CD14-positive monocyte (primary cell): ENCODE measurements at regions not wholly inside any gene's neighbourhood (a gene's known extent, or its start where the extent isn't known, plus 50 kb on each side); places are given as distances from the start of the nearest gene placed in this dataset.
"Not testable (repeated sequence)": the region's sequence is repeated elsewhere in the genome, so short reads cannot be mapped to it uniquely, and the experiment has no call there.

Experiments used
- DNase-seq, 3 donors: peaks; one replicate each; pipeline ENCODE4 v3.0.0-alpha.2; 2011 to 2022
- H2AFZ ChIP-seq: 2 replicates; pipeline ENCODE4 v1.6.0; 2012; ENCODE audit warnings: mild to moderate bottlenecking, low read depth, low read length, inconsistent platforms; ENCODE audit not compliant: insufficient read depth, poor library complexity, severe bottlenecking
- H3K27ac ChIP-seq, 2 donors: 1 replicate in 1 of 2; 2 replicates in 1 of 2; pipeline ENCODE4 v1.5.1; 2012 to 2013; ENCODE audit warnings: low read length in 2 of 2, control low read depth in 1 of 2, inconsistent platforms in 1 of 2, low read depth in 1 of 2, mild to moderate bottlenecking in 1 of 2
- H3K27me3 ChIP-seq, 2 donors: one replicate each; pipeline versions ENCODE4 v1.6.0 to v1.6.1; 2011 to 2013; ENCODE audit warnings: low read length in 2 of 2; ENCODE audit not compliant: control insufficient read depth in 2 of 2, insufficient read depth in 2 of 2
- H3K36me3 ChIP-seq, 2 donors: replicated peaks in 1 of 2; 1 replicate in 1 of 2; 2 replicates in 1 of 2; pipeline versions ENCODE4 v1.5.1 to v1.6.1; 2012 to 2013; ENCODE audit warnings: low read length in 2 of 2, control low read depth in 1 of 2, inconsistent platforms in 1 of 2, mild to moderate bottlenecking in 1 of 2; ENCODE audit not compliant: insufficient read depth in 2 of 2, control insufficient read depth in 1 of 2
- H3K4me1 ChIP-seq, 2 donors: 1 replicate in 1 of 2; 2 replicates in 1 of 2; pipeline versions ENCODE4 v1.5.1 to v1.6.1; 2012 to 2013; ENCODE audit warnings: low read length in 2 of 2, control low read depth in 1 of 2, inconsistent platforms in 1 of 2, mild to moderate bottlenecking in 1 of 2, moderate library complexity in 1 of 2; ENCODE audit not compliant: insufficient read depth in 2 of 2, control insufficient read depth in 1 of 2
- H3K4me2 ChIP-seq: replicated peaks from 2 replicates; pipeline ENCODE3; 2012; ENCODE audit warnings: low read length, moderate library complexity, mild to moderate bottlenecking; ENCODE audit not compliant: poor library complexity, severe bottlenecking; ENCODE audit errors: extremely low read depth
- H3K4me3 ChIP-seq, 3 experiments: fragments of 200-600 bp in 1 of 3; sonication (generic) in 1 of 3; replicated peaks in 1 of 3; 1 replicate in 2 of 3; 2 replicates in 1 of 3; pipeline ENCODE4 v1.5.1; 2011 to 2013; ENCODE audit warnings: low read length in 3 of 3, mild to moderate bottlenecking in 3 of 3, control low read depth in 2 of 3, low read depth in 2 of 3, inconsistent platforms in 1 of 3, moderate library complexity in 1 of 3
- H3K79me2 ChIP-seq: 2 replicates; pipeline ENCODE4 v1.6.0; 2012; ENCODE audit warnings: mild to moderate bottlenecking, control low read depth, inconsistent platforms, low read length, moderate library complexity; ENCODE audit not compliant: insufficient read depth
- H3K9ac ChIP-seq: 2 replicates; pipeline ENCODE4 v1.6.0; 2017; ENCODE audit warnings: low read length, mild to moderate bottlenecking; ENCODE audit not compliant: insufficient read depth, poor library complexity, severe bottlenecking
- H3K9me3 ChIP-seq, 2 donors: replicated peaks in 1 of 2; 1 replicate in 1 of 2; 2 replicates in 1 of 2; pipeline versions ENCODE4 v1.5.1 to v1.6.1; 2012 to 2013; ENCODE audit warnings: low read length in 2 of 2, control low read depth in 1 of 2; ENCODE audit not compliant: control insufficient read depth in 1 of 2, insufficient read depth in 1 of 2
- H4K20me1 ChIP-seq: 2 replicates; pipeline ENCODE4 v1.6.0; 2012; ENCODE audit warnings: mild to moderate bottlenecking, low read length, control low read depth, moderate library complexity; ENCODE audit not compliant: insufficient read depth
- H3K27ac Mint-ChIP-seq, 7 donors: one replicate each; pipeline ENCODE4 v1.8.0; 2020; ENCODE audit warnings: mild to moderate bottlenecking in 7 of 7, mixed read lengths in 7 of 7, moderate library complexity in 6 of 7, inconsistent platforms in 2 of 7
- H3K27me3 Mint-ChIP-seq, 3 donors: one replicate each; pipeline ENCODE4 v1.8.0; 2021 to 2022; ENCODE audit warnings: low read depth in 3 of 3, mild to moderate bottlenecking in 3 of 3, mixed read lengths in 3 of 3, moderate library complexity in 3 of 3, inconsistent platforms in 1 of 3
- H3K36me3 Mint-ChIP-seq, 2 donors: one replicate each; pipeline ENCODE4 v1.8.0; 2020; ENCODE audit warnings: mixed read lengths in 2 of 2, inconsistent platforms in 1 of 2, mild to moderate bottlenecking in 1 of 2
- H3K4me1 Mint-ChIP-seq: one replicate; pipeline ENCODE4 v1.8.0; 2020; ENCODE audit warnings: mild to moderate bottlenecking, mixed read lengths
- H3K4me3 Mint-ChIP-seq, 2 donors: one replicate each; pipeline ENCODE4 v1.8.0; 2020; ENCODE audit warnings: mild to moderate bottlenecking in 2 of 2, mixed read lengths in 2 of 2, moderate library complexity in 1 of 2
- H3K9me3 Mint-ChIP-seq, 7 donors: one replicate each; pipeline ENCODE4 v1.8.0; 2020 to 2022; ENCODE audit warnings: mixed read lengths in 7 of 7, mild to moderate bottlenecking in 6 of 7, moderate library complexity in 6 of 7, inconsistent platforms in 2 of 7
- WGBS: methylation state at CpG from one replicate; pipeline ENCODE4 v1.1.5; 2013; ENCODE audit warnings: missing lambda C conversion rate; ENCODE audit not compliant: insufficient coverage; 5-methylcytosine and 5-hydroxymethylcytosine counted together
- intact Hi-C, 2 donors: fragments of 100-400 bp; cut with micrococcal nuclease; formaldehyde crosslinking; loops; one replicate each; pipeline versions ENCODE4 v1.15.0 to v1.15.1; 2023
- TF ChIP-seq, protein P1 (sequence below): fragments of 200-600 bp; IDR thresholded peaks from one replicate; pipeline ENCODE4 v1.8.0; 2022; ENCODE audit warnings: antibody characterized with exemption, mild to moderate bottlenecking

DNA sequence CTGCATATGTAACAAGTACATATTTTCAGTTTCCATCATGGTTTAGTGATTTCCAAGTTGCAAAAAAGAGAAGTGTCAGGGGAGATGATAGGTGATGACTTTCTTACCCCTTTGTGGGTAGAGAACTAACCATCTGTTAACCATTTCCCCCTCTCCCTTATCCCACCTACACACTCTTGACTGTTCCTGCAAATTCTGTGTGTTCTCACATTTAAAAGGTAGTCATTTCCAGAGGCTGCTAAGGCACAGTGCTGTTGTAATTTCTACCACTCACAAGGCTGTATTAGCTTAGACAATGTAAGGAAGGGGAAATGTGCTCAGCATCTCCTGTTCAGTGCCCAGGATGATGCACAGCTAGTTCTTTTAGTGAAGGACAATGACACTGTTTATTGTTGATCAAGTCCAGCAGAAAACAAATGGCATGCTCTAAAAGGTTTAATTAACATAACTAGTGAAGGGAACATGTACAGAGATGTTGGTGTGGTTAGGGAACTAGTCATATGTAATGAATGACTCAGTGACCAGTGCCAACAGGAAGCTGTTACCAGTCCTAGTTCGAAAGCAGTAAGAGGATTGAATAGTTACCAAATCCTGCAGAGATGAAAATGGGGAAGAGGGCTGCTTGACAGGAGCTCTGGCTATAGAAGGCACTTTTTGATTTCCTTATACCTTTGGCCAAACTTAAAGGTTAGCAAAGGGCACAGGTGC is 165.1 kb downstream of the PLK2 start:
- intact Hi-C loops = no loop called here
- WGBS = 0% methylated on average over 1 of the region's 1 CpG

GRCh38 chr5:58288275-58288674 is 171.6 kb downstream of the PLK2 start:
- DNase-seq, H3K4me3 Mint-ChIP-seq, H3K79me2 ChIP-seq, H4K20me1 ChIP-seq, H3K36me3 Mint-ChIP-seq, H3K36me3 ChIP-seq, H3K27ac ChIP-seq, H3K27ac Mint-ChIP-seq, H3K4me2 ChIP-seq, H2AFZ ChIP-seq, H3K4me1 Mint-ChIP-seq, H3K4me3 ChIP-seq, intact Hi-C loops, H3K9ac ChIP-seq, H3K27me3 ChIP-seq, H3K27me3 Mint-ChIP-seq, H3K4me1 ChIP-seq, H3K9me3 ChIP-seq: not testable (repeated sequence)
- WGBS = 95% methylated on average over 3 of the region's 10 CpGs
- peaks cover 0 to 12% (median 3%) of the 10 kb centered on the region in 7 donors for H3K9me3 Mint-ChIP-seq

More for the DNA sequence above, 165.1 kb downstream of the PLK2 start:
- peak overlapping the region in 4 of 7 donors; percentile 22 to 49 (median 32) for H3K27ac Mint-ChIP-seq
- H3K9me3 Mint-ChIP-seq = peaks cover 0 to 5% (median 1%) of the 10 kb centered on the region in 7 donors
- peak; percentile 39 to 75 (median 54) for DNase-seq
- H3K9me3 ChIP-seq = no peaks in the 10 kb centered on the region
- no peak overlapping the region for H3K4me3 Mint-ChIP-seq
- H4K20me1 ChIP-seq = no peaks in the 10 kb centered on the region
- no peak overlapping the region for H2AFZ ChIP-seq
- no peak overlapping the region for H3K9ac ChIP-seq
- H3K27me3 Mint-ChIP-seq = peaks cover 0 to 6% (median 0%) of the 10 kb centered on the region in 3 donors
- no peak overlapping the region for H3K4me2 ChIP-seq
- TF ChIP-seq, protein P1, sequence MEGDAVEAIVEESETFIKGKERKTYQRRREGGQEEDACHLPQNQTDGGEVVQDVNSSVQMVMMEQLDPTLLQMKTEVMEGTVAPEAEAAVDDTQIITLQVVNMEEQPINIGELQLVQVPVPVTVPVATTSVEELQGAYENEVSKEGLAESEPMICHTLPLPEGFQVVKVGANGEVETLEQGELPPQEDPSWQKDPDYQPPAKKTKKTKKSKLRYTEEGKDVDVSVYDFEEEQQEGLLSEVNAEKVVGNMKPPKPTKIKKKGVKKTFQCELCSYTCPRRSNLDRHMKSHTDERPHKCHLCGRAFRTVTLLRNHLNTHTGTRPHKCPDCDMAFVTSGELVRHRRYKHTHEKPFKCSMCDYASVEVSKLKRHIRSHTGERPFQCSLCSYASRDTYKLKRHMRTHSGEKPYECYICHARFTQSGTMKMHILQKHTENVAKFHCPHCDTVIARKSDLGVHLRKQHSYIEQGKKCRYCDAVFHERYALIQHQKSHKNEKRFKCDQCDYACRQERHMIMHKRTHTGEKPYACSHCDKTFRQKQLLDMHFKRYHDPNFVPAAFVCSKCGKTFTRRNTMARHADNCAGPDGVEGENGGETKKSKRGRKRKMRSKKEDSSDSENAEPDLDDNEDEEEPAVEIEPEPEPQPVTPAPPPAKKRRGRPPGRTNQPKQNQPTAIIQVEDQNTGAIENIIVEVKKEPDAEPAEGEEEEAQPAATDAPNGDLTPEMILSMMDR = no peak
- H3K27ac ChIP-seq = peak overlapping the region in 1 of 2 donors; percentile 41
- H3K36me3 Mint-ChIP-seq = no peaks in the 10 kb centered on the region
- peaks cover 9 to 10% of the 10 kb centered on the region in 2 donors for H3K4me1 ChIP-seq
- no peaks in the 10 kb centered on the region for H3K27me3 ChIP-seq
- no peak overlapping the region for H3K4me3 ChIP-seq
- no peaks in the 10 kb centered on the region for H3K36me3 ChIP-seq
- H3K79me2 ChIP-seq = no peaks in the 10 kb centered on the region
- H3K4me1 Mint-ChIP-seq = peaks cover 10% of the 10 kb centered on the region
